ENCODE measurements at regions not wholly inside any gene's neighbourhood (a gene's known extent, or its start where the extent isn't known, plus 50 kb on each side); places are given as distances from the start of the nearest gene placed in this dataset.
A peak's percentile ranks its signal among the peaks of the same experiment; 100 is the strongest.

GRCh38 chr21:41594268-41594667 is 86.3 kb upstream of the TMPRSS2 start:
- H2BK15ac ChIP-seq (ENCODE audit: low read length): no peak overlapping the region
- no peak overlapping the region for H2BK5ac ChIP-seq (ENCODE audit: low read depth, low read length)
- no peak overlapping the region for H3K9ac ChIP-seq (replicated peaks in 1 of 4; ENCODE audit: extremely low read depth in 1 of 4, low read depth in 3 of 4, low read length in 3 of 4)
- no peak overlapping the region for H2AK5ac ChIP-seq (ENCODE audit: low read depth, low read length)
- no peak overlapping the region for H2BK120ac ChIP-seq (replicated peaks; ENCODE audit: low read depth, low read length)
- no peak overlapping the region for H3K27ac ChIP-seq (ENCODE audit: low read depth, low read length)
- peak overlapping the region; percentile 36 to 51; a peak in 3 of 4 replicates for H3K4me2 ChIP-seq (ENCODE audit: insufficient read depth in 1 of 2, low read depth in 2 of 2, low read length in 2 of 2)
- H3K79me2 ChIP-seq (ENCODE audit: control insufficient read depth in 1 of 2, insufficient read depth in 2 of 2, low read length in 2 of 2): no peaks in the 10 kb centered on the region
- no peak overlapping the region for H3K56ac ChIP-seq (replicated peaks; ENCODE audit: insufficient read length, low read depth, low read length)
- FAIRE-seq (no peak), DNase-seq (ENCODE audit: low read depth in 1 of 2, low spot score in 2 of 2) (peak in 1 of 2 experiments; percentile 22)
- no peak for TF ChIP-seq SRF (IDR thresholded peaks at IDR 0.05; ENCODE audit: low read depth, low read length)
- no peak for TF ChIP-seq SAP30 (IDR thresholded peaks at IDR 0.05; ENCODE audit: insufficient read depth, insufficient replicate concordance, low read length)
- no peak for TF ChIP-seq BRCA1 (IDR thresholded peaks at IDR 0.05; ENCODE audit: low read depth, low read length)
- no peak for TF ChIP-seq RAD21 (IDR thresholded peaks at IDR 0.05 in 1 of 2, conservative IDR thresholded peaks at IDR 0.05 in 1 of 2; ENCODE audit: low read depth in 2 of 2, low read length in 2 of 2)
- TF ChIP-seq SP1 (IDR thresholded peaks at IDR 0.05; ENCODE audit: low read depth, low read length): no peak
- TF ChIP-seq MAFK (IDR thresholded peaks at IDR 0.05; ENCODE audit: low read depth, low read length): no peak
- TF ChIP-seq TEAD4 (IDR thresholded peaks at IDR 0.05; ENCODE audit: low read depth, low read length): no peak
- TF ChIP-seq TCF12 (IDR thresholded peaks at IDR 0.05; ENCODE audit: low read depth, low read length): no peak
- TF ChIP-seq POLR2AphosphoS5 (IDR thresholded peaks at IDR 0.05; ENCODE audit: low read depth, low read length): no peak
- no peak for TF ChIP-seq TBP (IDR thresholded peaks at IDR 0.05; ENCODE audit: low read depth, low read length)
- TF ChIP-seq CTCF (IDR thresholded peaks at IDR 0.05; ENCODE audit: control extremely low read depth in 1 of 3, insufficient read depth in 1 of 3, low read depth in 1 of 3, low read length in 3 of 3): no peak
- TF ChIP-seq SP4 (IDR thresholded peaks at IDR 0.05; ENCODE audit: low read length): no peak
- POLR2A ChIA-PET (ENCODE audit: partially characterized antibody): no interaction called here
- H2AFZ ChIP-seq (ENCODE audit: low read length): no peak overlapping the region
- H3K14ac ChIP-seq (ENCODE audit: insufficient read length): no peak overlapping the region
- 38% methylated on average over 5 of the region's 5 CpGs; no CpG with 5 or more reads in 1 of the 2 experiments for WGBS, 2 experiments (ENCODE audit: extremely low coverage in 1 of 2, insufficient coverage in 1 of 2, insufficient read length in 1 of 2, insufficient replicate concordance in 2 of 2, low coverage in 1 of 2, low lambda C conversion rate in 2 of 2, missing lambda C conversion rate in 1 of 2)
- no peaks in the 10 kb centered on the region for H3K23me2 ChIP-seq (ENCODE audit: low read depth, low read length)
- H3K4me3 ChIP-seq (ENCODE audit: extremely low read depth in 1 of 4, insufficient read depth in 2 of 4, low read depth in 3 of 4, low read length in 4 of 4): peak overlapping the region in 1 of 4 experiments; percentile 13; a peak in 1 of 8 replicates
- no peak overlapping the region for H3K18ac ChIP-seq (ENCODE audit: extremely low read depth, low read length)
- H3K79me1 ChIP-seq (ENCODE audit: low read depth, low read length): no peaks in the 10 kb centered on the region
- no peak overlapping the region for H2BK12ac ChIP-seq (ENCODE audit: low read depth, low read length)
- H4K20me1 ChIP-seq (replicated peaks in 1 of 2; ENCODE audit: control insufficient read depth in 1 of 2, insufficient read depth in 2 of 2, low read length in 2 of 2): peaks cover 0 to 2% of the 10 kb centered on the region in 2 experiments
- no peak overlapping the region for H4K91ac ChIP-seq (replicated peaks; ENCODE audit: insufficient read length, low read length)
- H3K23ac ChIP-seq (ENCODE audit: insufficient read length): no peak overlapping the region
- no peaks in the 10 kb centered on the region for H3K36me3 ChIP-seq (ENCODE audit: control insufficient read depth in 2 of 4, insufficient read depth in 4 of 4, low read length in 3 of 4)
- peaks cover 4 to 16% (median 10%) of the 10 kb centered on the region in 4 experiments; a peak in 5 of 7 replicates for H3K4me1 ChIP-seq (replicated peaks in 1 of 4; ENCODE audit: control insufficient read depth in 3 of 4, insufficient read depth in 4 of 4, low read length in 3 of 4)
- CTCF ChIA-PET (ENCODE audit: partially characterized antibody): interaction anchor here (1.1 to 1.7 kb wide), 3 partner anchors 16 to 311 kb away, joined by 4 read pairs; no protein-coding TSS in a partner anchor
- H4K5ac ChIP-seq (ENCODE audit: insufficient read length, low read depth, low read length): no peak overlapping the region
- no peak overlapping the region for H2BK20ac ChIP-seq (ENCODE audit: low read length)
- H3K27me3 ChIP-seq (replicated peaks in 1 of 4; ENCODE audit: control insufficient read depth in 3 of 4, extremely low read depth in 1 of 4, insufficient read depth in 3 of 4, low read length in 3 of 4): no peaks in the 10 kb centered on the region
- H3K9me3 ChIP-seq (ENCODE audit: insufficient read depth in 2 of 2, low read depth in 1 of 2, low read length in 1 of 2): no peaks in the 10 kb centered on the region
- H3K4ac ChIP-seq (replicated peaks; ENCODE audit: insufficient read length, low read depth, low read length): no peak overlapping the region
- no peak overlapping the region for H4K8ac ChIP-seq (ENCODE audit: extremely low read depth, insufficient read depth, low read length)

Data from H1 (cell line).